ENCODE measurements at regions not wholly inside any gene's neighbourhood (a gene's known extent, or its start where the extent isn't known, plus 50 kb on each side); places are given as distances from the start of the nearest gene placed in this dataset.

DNA sequence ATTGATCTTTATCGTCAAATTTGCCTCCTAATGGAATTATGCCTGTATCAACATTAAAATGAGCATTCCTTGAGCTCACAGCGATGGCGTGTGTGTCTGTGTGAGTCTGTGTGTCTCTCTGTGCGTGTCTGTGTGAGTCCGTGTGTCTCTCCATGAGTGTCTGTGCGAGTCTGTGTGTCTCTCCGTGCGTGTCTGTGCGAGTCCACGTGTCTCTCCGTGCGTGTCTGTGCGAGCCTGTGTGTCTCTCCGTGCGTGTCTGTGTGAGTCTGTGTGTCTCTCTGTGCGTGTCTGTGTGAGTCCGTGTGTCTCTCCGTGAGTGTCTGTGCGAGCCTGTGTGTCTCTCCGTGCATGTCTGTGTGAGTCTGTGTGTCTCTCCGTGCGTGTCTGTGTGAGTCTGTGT is 326.5 kb upstream of the B3GAT1 start (continued):
- TF ChIP-seq ATF7 (IDR thresholded peaks at IDR 0.05) (no peak), RFX5 (IDR thresholded peaks at IDR 0.05; ENCODE audit: low read depth, low read length) (no peak), RBM34 (IDR thresholded peaks at IDR 0.05; ENCODE audit: borderline replicate concordance, insufficient read depth, low read length) (no peak)
- TF ChIP-seq, protein P1, sequence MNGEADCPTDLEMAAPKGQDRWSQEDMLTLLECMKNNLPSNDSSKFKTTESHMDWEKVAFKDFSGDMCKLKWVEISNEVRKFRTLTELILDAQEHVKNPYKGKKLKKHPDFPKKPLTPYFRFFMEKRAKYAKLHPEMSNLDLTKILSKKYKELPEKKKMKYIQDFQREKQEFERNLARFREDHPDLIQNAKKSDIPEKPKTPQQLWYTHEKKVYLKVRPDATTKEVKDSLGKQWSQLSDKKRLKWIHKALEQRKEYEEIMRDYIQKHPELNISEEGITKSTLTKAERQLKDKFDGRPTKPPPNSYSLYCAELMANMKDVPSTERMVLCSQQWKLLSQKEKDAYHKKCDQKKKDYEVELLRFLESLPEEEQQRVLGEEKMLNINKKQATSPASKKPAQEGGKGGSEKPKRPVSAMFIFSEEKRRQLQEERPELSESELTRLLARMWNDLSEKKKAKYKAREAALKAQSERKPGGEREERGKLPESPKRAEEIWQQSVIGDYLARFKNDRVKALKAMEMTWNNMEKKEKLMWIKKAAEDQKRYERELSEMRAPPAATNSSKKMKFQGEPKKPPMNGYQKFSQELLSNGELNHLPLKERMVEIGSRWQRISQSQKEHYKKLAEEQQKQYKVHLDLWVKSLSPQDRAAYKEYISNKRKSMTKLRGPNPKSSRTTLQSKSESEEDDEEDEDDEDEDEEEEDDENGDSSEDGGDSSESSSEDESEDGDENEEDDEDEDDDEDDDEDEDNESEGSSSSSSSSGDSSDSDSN (IDR thresholded peaks at IDR 0.05; ENCODE audit: borderline replicate concordance in 1 of 2, low read depth in 2 of 2, low read length in 2 of 2): no peak

DNA sequence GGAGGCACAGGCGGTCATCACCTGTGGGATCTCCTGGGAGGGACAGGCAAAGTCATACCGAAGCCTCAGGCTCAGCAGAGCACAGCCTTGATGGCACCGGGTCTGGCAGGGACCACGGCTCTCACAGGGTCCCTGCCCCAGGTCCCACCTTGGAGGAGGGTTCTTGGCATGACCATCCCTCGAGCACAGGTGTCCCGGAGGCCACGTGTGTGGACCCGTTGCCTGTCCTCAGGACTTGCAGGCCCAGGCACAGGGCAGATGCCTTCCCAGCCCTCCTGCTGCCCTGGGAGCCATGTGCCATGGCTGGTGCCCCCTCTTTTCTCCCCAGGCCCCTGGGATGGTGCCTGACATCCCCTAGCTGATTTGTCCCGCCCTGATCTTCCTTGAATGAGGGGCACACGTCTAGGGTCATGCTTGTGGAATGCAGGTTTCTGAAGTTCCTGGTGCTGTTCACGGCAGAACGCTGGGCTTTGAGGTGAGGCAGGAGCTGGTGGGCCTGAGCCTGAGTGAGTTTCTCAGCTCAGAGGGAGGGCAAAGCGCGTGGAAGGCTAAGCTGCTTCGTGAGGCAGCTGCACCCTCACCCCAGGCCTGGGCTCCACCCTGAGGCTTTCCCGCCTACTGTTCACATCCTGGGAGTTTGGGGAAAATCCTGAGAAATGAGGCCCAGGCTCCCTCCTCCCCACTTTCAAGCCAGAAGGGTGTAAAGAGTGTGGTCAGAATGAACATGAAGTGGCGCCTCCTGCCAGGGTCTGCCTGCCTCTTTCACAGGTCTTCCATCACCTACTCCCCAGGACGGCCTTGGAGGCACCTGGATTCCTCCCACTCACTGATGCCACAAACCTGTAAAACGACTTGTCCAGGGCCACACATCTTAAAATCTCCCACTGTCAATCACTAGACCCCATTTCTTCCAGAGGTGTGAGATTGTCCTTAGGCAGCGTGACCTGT is 325.8 kb upstream of the B3GAT1 start:
- FAIRE-seq: no peak
- POLR2A ChIA-PET: interaction anchor here (1.2 kb wide), 1 partner anchor 28 kb away, joined by 4 read pairs; no protein-coding TSS in a partner anchor
- in situ Hi-C loops (cut with MboI): no loop called here
- TF ChIP-seq MCM2 (IDR thresholded peaks at IDR 0.05; ENCODE audit: low read depth) (no peak), ZNF133 (CRISPR knock-in tag; IDR thresholded peaks at IDR 0.05) (no peak)
- TF ChIP-seq, protein P2, sequence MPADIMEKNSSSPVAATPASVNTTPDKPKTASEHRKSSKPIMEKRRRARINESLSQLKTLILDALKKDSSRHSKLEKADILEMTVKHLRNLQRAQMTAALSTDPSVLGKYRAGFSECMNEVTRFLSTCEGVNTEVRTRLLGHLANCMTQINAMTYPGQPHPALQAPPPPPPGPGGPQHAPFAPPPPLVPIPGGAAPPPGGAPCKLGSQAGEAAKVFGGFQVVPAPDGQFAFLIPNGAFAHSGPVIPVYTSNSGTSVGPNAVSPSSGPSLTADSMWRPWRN (IDR thresholded peaks at IDR 0.05; ENCODE audit: low read depth): no peak
- TF ChIP-seq, protein P3, sequence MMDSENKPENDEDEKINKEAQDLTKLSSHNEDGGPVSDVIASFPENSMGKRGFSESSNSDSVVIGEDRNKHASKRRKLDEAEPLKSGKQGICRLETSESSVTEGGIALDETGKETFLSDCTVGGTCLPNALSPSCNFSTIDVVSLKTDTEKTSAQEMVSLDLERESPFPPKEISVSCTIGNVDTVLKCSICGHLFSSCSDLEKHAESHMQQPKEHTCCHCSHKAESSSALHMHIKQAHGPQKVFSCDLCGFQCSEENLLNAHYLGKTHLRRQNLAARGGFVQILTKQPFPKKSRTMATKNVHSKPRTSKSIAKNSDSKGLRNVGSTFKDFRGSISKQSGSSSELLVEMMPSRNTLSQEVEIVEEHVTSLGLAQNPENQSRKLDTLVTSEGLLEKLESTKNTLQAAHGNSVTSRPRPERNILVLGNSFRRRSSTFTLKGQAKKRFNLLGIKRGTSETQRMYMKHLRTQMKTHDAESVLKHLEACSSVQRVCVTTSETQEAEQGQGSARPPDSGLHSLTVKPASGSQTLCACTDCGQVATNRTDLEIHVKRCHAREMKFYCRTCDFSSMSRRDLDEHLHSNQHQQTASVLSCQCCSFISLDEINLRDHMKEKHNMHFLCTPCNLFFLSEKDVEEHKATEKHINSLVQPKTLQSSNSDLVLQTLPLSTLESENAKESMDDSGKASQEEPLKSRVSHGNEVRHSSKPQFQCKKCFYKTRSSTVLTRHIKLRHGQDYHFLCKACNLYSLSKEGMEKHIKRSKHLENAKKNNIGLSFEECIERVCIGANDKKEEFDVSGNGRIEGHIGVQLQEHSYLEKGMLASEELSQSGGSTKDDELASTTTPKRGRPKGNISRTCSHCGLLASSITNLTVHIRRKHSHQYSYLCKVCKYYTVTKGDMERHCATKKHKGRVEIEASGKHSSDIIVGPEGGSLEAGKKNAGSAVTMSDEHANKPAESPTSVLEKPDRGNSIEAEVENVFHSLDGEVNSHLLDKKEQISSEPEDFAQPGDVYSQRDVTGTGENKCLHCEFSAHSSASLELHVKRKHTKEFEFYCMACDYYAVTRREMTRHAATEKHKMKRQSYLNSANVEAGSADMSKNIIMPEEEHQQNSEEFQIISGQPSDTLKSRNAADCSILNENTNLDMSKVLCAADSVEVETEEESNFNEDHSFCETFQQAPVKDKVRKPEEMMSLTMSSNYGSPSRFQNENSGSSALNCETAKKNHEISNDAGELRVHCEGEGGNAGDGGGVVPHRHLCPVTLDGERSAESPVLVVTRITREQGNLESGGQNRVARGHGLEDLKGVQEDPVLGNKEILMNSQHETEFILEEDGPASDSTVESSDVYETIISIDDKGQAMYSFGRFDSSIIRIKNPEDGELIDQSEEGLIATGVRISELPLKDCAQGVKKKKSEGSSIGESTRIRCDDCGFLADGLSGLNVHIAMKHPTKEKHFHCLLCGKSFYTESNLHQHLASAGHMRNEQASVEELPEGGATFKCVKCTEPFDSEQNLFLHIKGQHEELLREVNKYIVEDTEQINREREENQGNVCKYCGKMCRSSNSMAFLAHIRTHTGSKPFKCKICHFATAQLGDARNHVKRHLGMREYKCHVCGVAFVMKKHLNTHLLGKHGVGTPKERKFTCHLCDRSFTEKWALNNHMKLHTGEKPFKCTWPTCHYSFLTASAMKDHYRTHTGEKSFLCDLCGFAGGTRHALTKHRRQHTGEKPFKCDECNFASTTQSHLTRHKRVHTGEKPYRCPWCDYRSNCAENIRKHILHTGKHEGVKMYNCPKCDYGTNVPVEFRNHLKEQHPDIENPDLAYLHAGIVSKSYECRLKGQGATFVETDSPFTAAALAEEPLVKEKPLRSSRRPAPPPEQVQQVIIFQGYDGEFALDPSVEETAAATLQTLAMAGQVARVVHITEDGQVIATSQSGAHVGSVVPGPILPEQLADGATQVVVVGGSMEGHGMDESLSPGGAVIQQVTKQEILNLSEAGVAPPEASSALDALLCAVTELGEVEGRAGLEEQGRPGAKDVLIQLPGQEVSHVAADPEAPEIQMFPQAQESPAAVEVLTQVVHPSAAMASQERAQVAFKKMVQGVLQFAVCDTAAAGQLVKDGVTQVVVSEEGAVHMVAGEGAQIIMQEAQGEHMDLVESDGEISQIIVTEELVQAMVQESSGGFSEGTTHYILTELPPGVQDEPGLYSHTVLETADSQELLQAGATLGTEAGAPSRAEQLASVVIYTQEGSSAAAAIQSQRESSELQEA (IDR thresholded peaks at IDR 0.05; ENCODE audit: low read depth): no peak

More for the DNA sequence above, 325.8 kb upstream of the B3GAT1 start:
- Histone ChIP-seq H3K9ac (ENCODE audit: insufficient read depth in 1 of 2, low read depth in 2 of 2, low read length in 2 of 2) (no peak overlapping the region), H3K27me3 (ENCODE audit: control insufficient read depth in 2 of 2, insufficient read depth in 2 of 2, low read length in 2 of 2) (peaks cover 0 to 15% of the 10 kb centered on the region in 2 experiments; a peak in 4 of 5 replicates), H3K79me2 (ENCODE audit: control insufficient read depth, insufficient read depth, low read length) (no peaks in the 10 kb centered on the region), H3K36me3 (ENCODE audit: control insufficient read depth, insufficient read depth, low read length) (no peaks in the 10 kb centered on the region), H3K4me2 (ENCODE audit: insufficient read depth, low read length) (no peak overlapping the region), H3K27ac (ENCODE audit: extremely low read depth, low read depth, low read length) (no peak overlapping the region), H3K4me3 (no peak overlapping the region), H3K4me1 (replicated peaks in 1 of 2; ENCODE audit: control insufficient read depth in 2 of 2, insufficient read depth in 2 of 2, low read length in 2 of 2) (no peaks in the 10 kb centered on the region), H4K20me1 (replicated peaks; ENCODE audit: control insufficient read depth, insufficient read depth, low read length) (no peaks in the 10 kb centered on the region), H3K9me1 (ENCODE audit: control insufficient read depth, insufficient read depth, low read length) (no peaks in the 10 kb centered on the region), H3K9me3 (replicated peaks; ENCODE audit: control insufficient read depth, insufficient read depth, low read depth, low read length) (no peaks in the 10 kb centered on the region), H2AFZ (ENCODE audit: low read depth, low read length) (no peak overlapping the region)
- no TSS peak for BruUV-seq (replicated peaks)
- ATAC-seq (no peak), DNase-seq (ENCODE audit: extremely low read depth in 1 of 4, low spot score in 3 of 4) (no peak)
- 1% methylated on average over 16 of the region's 20 CpGs for WGBS (ENCODE audit: insufficient coverage, low coverage, missing lambda C conversion rate)
- intact Hi-C loops (cut with micrococcal nuclease): no loop called here
- CTCF ChIA-PET (ENCODE audit: low intra/inter-chr PET ratio): no interaction called here
